Stimulated activated effector memory CD8-positive, alpha-beta T cell treated with anti-CD3 and anti-CD28 coated beads, Interleukin-12 subunit alpha, Interleukin-12 subunit beta, amount 100 ng/mL, for 72 hours (primary cell): ENCODE measurements at regions not wholly inside any gene's neighbourhood (a gene's known extent, or its start where the extent isn't known, plus 50 kb on each side); places are given as distances from the start of the nearest gene placed in this dataset.

Experiments used
- ATAC-seq: fragments of 150-1000 bp; cut with Tn5 transposase; 2 replicates; pipeline ENCODE4 v1.10.0; 2021
- DNase-seq, 2 donors: peaks; one replicate each; pipeline ENCODE4 v3.0.0; 2021 to 2022; ENCODE audit warnings: low spot score in 2 of 2
- H3K27ac Mint-ChIP-seq: one replicate; pipeline ENCODE4 v1.8.0; 2022; ENCODE audit warnings: mild to moderate bottlenecking, mixed read lengths
- H3K36me3 Mint-ChIP-seq: one replicate; pipeline ENCODE4 v1.8.0; 2022; ENCODE audit warnings: mild to moderate bottlenecking, mixed read lengths
- H3K4me1 Mint-ChIP-seq: one replicate; pipeline ENCODE4 v1.8.0; 2022; ENCODE audit warnings: mixed read lengths
- H3K4me3 Mint-ChIP-seq: one replicate; pipeline ENCODE4 v1.8.0; 2022; ENCODE audit warnings: mild to moderate bottlenecking, mixed read lengths
- H3K9me3 Mint-ChIP-seq: one replicate; pipeline ENCODE4 v1.8.0; 2022; ENCODE audit warnings: mixed read lengths

- DNase-seq (no peak), ATAC-seq (no peak)
- H3K27ac Mint-ChIP-seq, result no peak overlapping the region
- H3K4me1 Mint-ChIP-seq, result no peaks in the 10 kb centered on the region
- H3K9me3 Mint-ChIP-seq, result no peaks in the 10 kb centered on the region
- no peaks in the 10 kb centered on the region for H3K36me3 Mint-ChIP-seq
- no peak overlapping the region for H3K4me3 Mint-ChIP-seq
Observed at GRCh38 chr5:155936520-155937406, 390.2 kb upstream of the SGCD start.

- no peaks in the 10 kb centered on the region for H3K36me3 Mint-ChIP-seq
- H3K4me1 Mint-ChIP-seq, result no peaks in the 10 kb centered on the region
- no peaks in the 10 kb centered on the region for H3K9me3 Mint-ChIP-seq
- H3K27ac Mint-ChIP-seq, result no peak overlapping the region
- no peak overlapping the region for H3K4me3 Mint-ChIP-seq
- no peak for DNase-seq
- no peak for ATAC-seq
Observed at GRCh38 chr5:155938051-155938450, 388.9 kb upstream of the SGCD start.

- Mint-ChIP-seq H3K36me3 (no peaks in the 10 kb centered on the region), H3K27ac (no peak overlapping the region), H3K4me1 (peaks cover 5% of the 10 kb centered on the region), H3K4me3 (no peak overlapping the region), H3K9me3 (no peaks in the 10 kb centered on the region)
- ATAC-seq (no peak), DNase-seq (no peak)
Observed at GRCh38 chr5:155941340-155941739, 385.6 kb upstream of the SGCD start.

- ATAC-seq, result peak; percentile 77
- no peaks in the 10 kb centered on the region for H3K36me3 Mint-ChIP-seq
- peaks cover 5% of the 10 kb centered on the region for H3K4me1 Mint-ChIP-seq
- DNase-seq, result no peak
- H3K27ac Mint-ChIP-seq, result no peak overlapping the region
- H3K4me3 Mint-ChIP-seq, result no peak overlapping the region
- H3K9me3 Mint-ChIP-seq, result no peaks in the 10 kb centered on the region
Observed at GRCh38 chr5:155943516-155944407, 383.2 kb upstream of the SGCD start.

- H3K4me3 Mint-ChIP-seq, result no peak overlapping the region
- no peak for DNase-seq
- no peaks in the 10 kb centered on the region for H3K9me3 Mint-ChIP-seq
- no peak for ATAC-seq
- H3K4me1 Mint-ChIP-seq, result peaks cover 5% of the 10 kb centered on the region
- no peak overlapping the region for H3K27ac Mint-ChIP-seq
- H3K36me3 Mint-ChIP-seq, result no peaks in the 10 kb centered on the region
Observed at GRCh38 chr5:155947394-155948062, 379.4 kb upstream of the SGCD start.

GRCh38 chr5:155948576-155948975 is 378.4 kb upstream of the SGCD start:
- Mint-ChIP-seq H3K4me3 (no peak overlapping the region), H3K36me3 (no peaks in the 10 kb centered on the region), H3K27ac (no peak overlapping the region), H3K4me1 (peaks cover 5% of the 10 kb centered on the region), H3K9me3 (no peaks in the 10 kb centered on the region)
- ATAC-seq (no peak), DNase-seq (no peak)

- Mint-ChIP-seq H3K36me3 (no peaks in the 10 kb centered on the region), H3K4me1 (no peaks in the 10 kb centered on the region), H3K27ac (no peak overlapping the region), H3K4me3 (no peak overlapping the region), H3K9me3 (no peaks in the 10 kb centered on the region)
- ATAC-seq (no peak), DNase-seq (no peak)
Observed at GRCh38 chr5:155952486-155953089, 374.4 kb upstream of the SGCD start.

GRCh38 chr5:155953335-155953734 is 373.6 kb upstream of the SGCD start:
- H3K27ac Mint-ChIP-seq, result no peak overlapping the region
- ATAC-seq (peak; percentile 74), DNase-seq (no peak)
- H3K36me3 Mint-ChIP-seq, result no peaks in the 10 kb centered on the region
- no peaks in the 10 kb centered on the region for H3K4me1 Mint-ChIP-seq
- no peaks in the 10 kb centered on the region for H3K9me3 Mint-ChIP-seq
- no peak overlapping the region for H3K4me3 Mint-ChIP-seq

- Mint-ChIP-seq H3K9me3 (no peaks in the 10 kb centered on the region), H3K36me3 (no peaks in the 10 kb centered on the region), H3K4me3 (no peak overlapping the region), H3K27ac (no peak overlapping the region), H3K4me1 (no peaks in the 10 kb centered on the region)
- DNase-seq (no peak), ATAC-seq (no peak)
Observed at GRCh38 chr5:155954701-155955445, 372.1 kb upstream of the SGCD start.

- ATAC-seq (no peak), DNase-seq (no peak)
- no peaks in the 10 kb centered on the region for H3K9me3 Mint-ChIP-seq
- no peaks in the 10 kb centered on the region for H3K36me3 Mint-ChIP-seq
- no peaks in the 10 kb centered on the region for H3K4me1 Mint-ChIP-seq
- H3K27ac Mint-ChIP-seq, result no peak overlapping the region
- H3K4me3 Mint-ChIP-seq, result no peak overlapping the region
Observed at GRCh38 chr5:155957884-155958283, 369.1 kb upstream of the SGCD start.

- Mint-ChIP-seq H3K9me3 (no peaks in the 10 kb centered on the region), H3K27ac (no peak overlapping the region), H3K4me3 (no peak overlapping the region), H3K36me3 (no peaks in the 10 kb centered on the region), H3K4me1 (no peaks in the 10 kb centered on the region)
- ATAC-seq (no peak), DNase-seq (no peak)
Observed at GRCh38 chr5:155959082-155959481, 367.9 kb upstream of the SGCD start.

GRCh38 chr5:155960177-155960576 is 366.8 kb upstream of the SGCD start:
- no peak overlapping the region for H3K4me3 Mint-ChIP-seq
- H3K36me3 Mint-ChIP-seq, result no peaks in the 10 kb centered on the region
- no peaks in the 10 kb centered on the region for H3K9me3 Mint-ChIP-seq
- ATAC-seq (no peak), DNase-seq (no peak)
- no peaks in the 10 kb centered on the region for H3K4me1 Mint-ChIP-seq
- no peak overlapping the region for H3K27ac Mint-ChIP-seq

- H3K36me3 Mint-ChIP-seq, result no peaks in the 10 kb centered on the region
- H3K9me3 Mint-ChIP-seq, result peaks cover 5% of the 10 kb centered on the region
- ATAC-seq (no peak), DNase-seq (no peak)
- H3K27ac Mint-ChIP-seq, result no peak overlapping the region
- no peaks in the 10 kb centered on the region for H3K4me1 Mint-ChIP-seq
- H3K4me3 Mint-ChIP-seq, result no peak overlapping the region
Observed at GRCh38 chr5:155969537-155969936, 357.4 kb upstream of the SGCD start.

- no peaks in the 10 kb centered on the region for H3K9me3 Mint-ChIP-seq
- no peak overlapping the region for H3K27ac Mint-ChIP-seq
- ATAC-seq, result no peak
- no peak for DNase-seq
- H3K4me3 Mint-ChIP-seq, result no peak overlapping the region
- no peaks in the 10 kb centered on the region for H3K36me3 Mint-ChIP-seq
- no peaks in the 10 kb centered on the region for H3K4me1 Mint-ChIP-seq
Observed at GRCh38 chr5:155974369-155974768, 352.6 kb upstream of the SGCD start.
